GM18498 (cell line): ENCODE measurements at regions not wholly inside any gene's neighbourhood (a gene's known extent, or its start where the extent isn't known, plus 50 kb on each side); places are given as distances from the start of the nearest gene placed in this dataset.
"Not testable (repeated sequence)": the region's sequence is repeated elsewhere in the genome, so short reads cannot be mapped to it uniquely, and the experiment has no call there.

Experiments used
- ATAC-seq: cut with Tn5 transposase; IDR thresholded peaks from one replicate; pipeline ENCODE4 v1.9.1; 2021; ENCODE audit warnings: mild to moderate bottlenecking, moderate library complexity; ENCODE audit not compliant: unreplicated experiment

DNA sequence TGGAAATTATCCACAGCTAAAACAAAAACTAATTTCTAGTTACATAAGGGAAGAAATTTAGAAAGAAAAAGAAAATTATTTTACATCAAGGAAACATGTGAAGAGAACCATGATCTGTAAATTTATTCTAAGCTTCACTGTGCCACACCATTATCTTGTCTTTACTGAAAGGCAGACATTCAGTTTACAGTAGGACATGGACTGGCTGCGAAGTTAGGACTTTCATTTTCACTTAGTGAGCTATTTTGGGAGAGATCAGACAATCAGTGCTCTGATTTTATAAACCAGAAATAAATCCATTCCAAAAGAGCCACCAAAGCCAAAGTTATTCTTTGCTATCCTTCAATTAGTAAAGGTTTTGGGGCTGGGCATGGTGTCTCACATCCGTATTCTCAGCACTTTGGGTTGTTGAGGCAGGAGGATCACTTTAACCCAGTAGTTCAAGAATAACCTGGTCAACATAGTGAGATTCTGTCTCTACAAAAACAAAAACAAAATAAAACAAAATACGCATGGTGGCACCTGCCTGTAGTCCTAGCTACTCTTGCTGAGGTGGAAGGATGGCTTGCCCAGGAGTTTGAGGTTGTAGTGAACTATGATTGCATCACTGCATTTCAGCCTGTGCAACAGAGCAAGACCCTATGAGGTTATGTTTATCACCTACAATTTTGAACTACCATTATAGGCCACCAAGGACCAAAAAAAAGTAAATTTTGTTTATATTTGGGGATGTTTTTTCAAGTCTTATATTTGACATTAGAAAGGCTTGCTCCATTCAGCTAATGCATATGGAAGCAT lies 1084.8 kb upstream of the ATXN7L3B start:
- ATAC-seq = peak; percentile 74

DNA sequence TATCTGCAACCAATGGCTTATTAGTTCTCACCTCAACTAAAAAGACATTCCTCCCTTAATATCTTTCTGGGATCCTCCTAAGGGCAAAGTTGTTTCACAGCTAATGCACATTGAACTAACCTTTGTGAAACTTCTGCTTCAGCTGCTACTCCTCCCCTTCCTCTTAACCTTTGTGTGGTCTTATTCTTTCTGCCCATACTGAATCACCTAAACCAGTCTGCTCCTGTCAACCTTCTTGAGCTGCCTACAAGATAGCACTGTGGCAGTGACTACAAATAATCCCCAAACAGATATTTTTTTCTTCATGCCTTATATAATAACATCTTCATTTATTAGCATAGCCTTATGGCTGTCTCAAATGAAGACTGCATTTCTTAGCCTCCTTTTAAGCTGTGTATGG lies 1077.4 kb upstream of the ATXN7L3B start:
- ATAC-seq = no peak

DNA sequence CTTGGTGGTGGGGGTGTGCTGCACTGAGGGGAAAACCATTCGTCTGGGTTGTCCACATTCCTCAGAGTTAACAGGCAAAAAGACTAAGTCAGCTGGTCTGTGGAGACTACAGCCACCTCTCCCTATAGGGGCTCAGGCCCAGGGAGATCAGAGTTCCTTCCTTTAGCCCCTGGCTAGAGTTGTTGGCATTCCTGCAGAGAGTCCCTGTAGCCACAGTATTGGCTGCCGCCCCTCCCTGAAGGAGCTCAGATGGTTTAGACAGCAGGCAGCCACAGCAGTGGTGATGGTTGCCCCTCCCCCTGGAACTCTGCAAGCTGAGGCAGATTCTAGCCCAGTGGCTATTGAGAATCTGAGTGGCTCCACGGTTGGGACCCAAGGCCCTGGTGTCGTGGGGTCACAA lies 1072.5 kb upstream of the ATXN7L3B start:
- no peak for ATAC-seq

DNA sequence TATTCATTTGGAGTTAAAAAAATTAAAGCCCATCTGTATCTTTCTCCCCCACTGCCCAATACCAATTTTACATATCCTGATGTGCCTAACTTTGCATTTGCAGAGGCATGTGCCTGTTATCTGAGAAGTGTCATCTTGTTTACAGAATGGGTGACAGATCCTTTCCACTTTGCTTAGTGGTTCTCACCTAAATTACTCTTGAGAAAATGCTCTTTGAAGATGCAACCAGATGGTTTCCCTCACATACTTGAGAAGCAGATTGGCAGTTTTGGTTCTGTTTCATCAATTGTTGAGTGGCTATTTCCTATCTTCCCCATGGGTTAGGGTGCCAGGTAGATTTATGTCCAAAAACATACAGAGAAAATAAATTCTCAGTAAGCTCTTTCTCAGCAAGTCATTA lies 1051.4 kb upstream of the ATXN7L3B start:
- no peak for ATAC-seq

DNA sequence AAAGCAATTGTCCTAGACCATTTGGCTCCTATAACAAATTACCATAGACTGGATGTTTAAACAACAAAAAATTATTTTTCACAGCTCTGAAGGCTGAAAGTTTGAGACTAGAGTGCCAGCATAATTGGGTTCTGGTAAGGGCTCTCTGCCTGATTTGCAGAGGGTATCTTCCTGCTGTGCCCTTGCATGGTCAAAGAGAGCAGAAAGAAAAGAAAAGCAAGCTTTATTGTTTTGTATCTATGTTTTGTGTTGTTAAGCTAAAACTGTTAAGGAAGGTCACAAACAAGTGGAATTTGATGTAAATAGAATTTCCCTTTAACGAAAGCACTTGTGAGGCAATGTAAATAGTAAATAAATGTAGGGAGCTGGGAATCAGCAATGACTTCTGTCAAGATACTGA lies 1031.0 kb upstream of the ATXN7L3B start:
- ATAC-seq = no peak

GRCh38 chr12:73514672-73515071 lies 1023.0 kb upstream of the ATXN7L3B start:
- no peak for ATAC-seq

DNA sequence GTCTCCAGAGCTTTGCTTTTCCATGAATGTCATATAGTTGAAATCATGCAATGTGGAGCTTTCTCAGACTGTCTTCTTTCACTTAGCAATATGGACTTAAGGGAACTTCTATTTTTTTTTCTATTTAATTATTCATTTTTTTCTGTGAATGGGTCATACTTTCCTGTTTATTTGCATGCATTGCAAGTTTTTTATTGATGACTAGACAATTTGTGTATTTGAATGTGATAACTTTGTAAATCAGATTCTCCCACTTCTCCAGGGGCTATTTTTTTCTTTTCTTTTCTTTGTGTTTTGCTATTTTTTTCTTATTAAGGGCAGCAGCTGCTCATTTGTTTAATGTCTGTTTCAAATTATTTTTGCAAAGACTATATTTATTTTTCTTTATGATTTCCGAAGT lies 1019.8 kb upstream of the ATXN7L3B start:
- ATAC-seq = no peak

- no peak for ATAC-seq
Measured at GRCh38 chr12:73529231-73529630, 1008.4 kb upstream of the ATXN7L3B start.

- ATAC-seq = no peak
Measured at GRCh38 chr12:73529954-73530353, 1007.7 kb upstream of the ATXN7L3B start.

DNA sequence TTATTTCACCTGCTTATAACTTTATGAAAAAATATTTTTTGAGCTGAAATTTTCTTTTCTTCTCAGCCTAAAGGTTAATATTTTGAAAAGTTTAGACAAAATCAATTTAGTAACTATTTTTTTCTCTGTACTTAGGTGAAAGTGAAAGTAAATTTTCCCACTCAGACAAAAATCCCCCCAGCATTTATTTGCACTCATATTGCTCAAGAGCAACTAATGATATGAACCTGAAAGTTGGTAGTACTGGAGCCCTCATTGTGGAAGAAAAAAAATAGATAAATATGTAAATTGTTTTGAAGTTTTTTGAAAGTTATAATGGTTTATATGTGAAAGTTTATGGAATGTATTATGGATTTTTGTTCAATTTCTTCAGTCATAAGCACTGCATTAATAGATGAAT lies 1005.9 kb upstream of the ATXN7L3B start:
- ATAC-seq = no peak

- no peak for ATAC-seq
Measured at GRCh38 chr12:73547421-73547820, 990.2 kb upstream of the ATXN7L3B start.

GRCh38 chr12:73585136-73585535 lies 952.5 kb upstream of the ATXN7L3B start:
- ATAC-seq = no peak

GRCh38 chr12:73589220-73589619 lies 948.4 kb upstream of the ATXN7L3B start:
- no peak for ATAC-seq

- ATAC-seq = no peak
Measured at GRCh38 chr12:73598626-73599025, 939.0 kb upstream of the ATXN7L3B start.

DNA sequence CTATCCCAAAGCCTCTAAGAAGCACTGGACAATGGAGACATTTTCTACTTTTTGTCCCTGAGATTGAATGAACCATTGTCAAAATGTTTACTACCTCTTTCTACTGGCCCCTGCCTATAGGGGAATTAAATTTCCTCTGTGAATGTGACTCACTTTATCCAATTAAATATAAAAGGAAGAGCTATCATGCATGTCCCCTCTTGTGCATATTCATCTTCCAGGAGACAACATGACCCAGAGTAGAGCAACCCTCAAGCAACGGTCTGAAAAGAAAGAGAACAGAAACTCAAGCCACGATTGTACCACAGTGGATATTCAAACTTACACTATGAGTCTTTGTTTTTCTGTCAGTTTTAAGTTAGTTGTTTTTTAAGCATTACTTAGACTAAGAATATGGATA lies 938.4 kb upstream of the ATXN7L3B start:
- ATAC-seq = no peak

GRCh38 chr12:73605925-73606324 lies 931.7 kb upstream of the ATXN7L3B start:
- ATAC-seq = not testable (repeated sequence)

GRCh38 chr12:73612551-73612950 lies 925.1 kb upstream of the ATXN7L3B start:
- ATAC-seq = no peak

DNA sequence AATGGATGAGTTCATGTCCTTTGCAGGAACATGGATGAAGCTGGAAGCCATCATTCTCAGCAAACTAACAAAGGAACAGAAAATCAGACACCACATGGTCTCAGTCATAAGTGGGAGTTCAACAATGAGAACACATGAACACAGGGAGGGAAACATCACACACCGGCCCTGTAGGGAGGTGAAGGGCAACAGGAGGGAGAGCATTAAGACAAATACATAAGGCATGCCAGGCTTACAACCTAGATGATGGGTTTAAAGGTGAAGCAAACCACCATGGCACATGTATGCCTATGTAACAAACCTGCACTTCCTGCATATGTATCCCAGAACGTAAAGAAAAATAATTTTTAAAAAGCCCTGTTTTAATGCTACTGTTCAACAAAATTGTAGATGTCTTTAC lies 914.2 kb upstream of the ATXN7L3B start:
- ATAC-seq = no peak

DNA sequence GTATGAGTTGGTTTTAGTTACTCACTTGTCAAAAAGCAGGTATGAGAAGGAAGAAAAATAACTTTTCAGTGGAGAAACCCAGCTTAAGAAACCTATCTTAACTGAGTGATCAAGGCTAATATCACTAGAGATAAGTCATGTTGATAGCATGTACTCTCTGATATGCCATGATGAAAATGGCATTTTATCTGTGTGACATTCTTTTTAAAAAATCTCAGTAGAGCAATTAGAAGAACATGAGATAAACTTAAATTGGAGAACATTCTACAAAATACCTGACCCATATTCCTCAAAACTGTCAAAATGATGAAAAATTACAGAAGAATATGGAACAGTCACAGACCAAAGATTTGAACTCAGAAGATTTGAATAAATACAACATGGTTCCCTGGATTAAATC lies 912.4 kb upstream of the ATXN7L3B start:
- no peak for ATAC-seq

- no peak for ATAC-seq
Measured at GRCh38 chr12:73629171-73629570, 908.5 kb upstream of the ATXN7L3B start.

DNA sequence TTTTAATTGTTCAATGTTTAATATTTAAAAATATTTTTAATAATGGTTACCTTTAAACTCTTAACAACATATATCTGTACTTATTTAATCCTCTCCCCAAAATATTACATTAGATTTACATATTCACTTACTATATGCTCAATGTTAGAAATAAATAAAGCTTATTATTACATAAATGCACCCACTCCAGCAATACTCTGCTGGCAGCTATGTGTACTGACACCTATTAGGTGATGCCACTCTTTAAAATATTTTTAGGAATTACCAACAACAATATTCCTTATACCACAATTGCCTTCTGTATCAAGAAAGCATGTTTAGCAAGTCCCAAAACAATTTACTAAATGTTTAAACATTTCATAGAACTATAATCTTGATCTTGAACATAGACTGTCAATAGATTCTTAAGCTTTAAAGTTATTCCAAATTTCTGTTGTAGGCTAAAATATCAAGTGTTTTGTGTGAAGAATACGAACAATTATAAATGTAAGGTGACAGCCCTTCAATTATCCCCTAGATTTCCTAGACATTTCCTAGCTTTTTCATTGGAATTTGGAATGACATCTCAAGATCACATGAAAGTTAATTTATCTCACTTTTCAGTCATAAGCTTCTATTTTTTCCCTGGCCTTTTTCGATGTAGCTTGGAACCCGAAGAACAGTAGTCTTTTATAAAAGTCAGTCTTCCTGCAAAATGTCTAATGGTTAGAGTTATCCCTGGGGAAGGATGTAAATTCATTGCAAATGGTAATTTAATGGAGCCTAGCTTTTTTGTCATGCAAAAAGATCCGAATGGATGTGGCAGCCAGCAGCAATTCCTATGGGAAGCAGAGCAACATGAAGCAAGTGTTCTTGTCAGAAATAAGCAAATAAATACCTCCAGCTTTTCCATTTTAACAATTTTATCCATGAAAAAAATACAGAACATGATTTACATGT lies 907.5 kb upstream of the ATXN7L3B start:
- no peak for ATAC-seq

DNA sequence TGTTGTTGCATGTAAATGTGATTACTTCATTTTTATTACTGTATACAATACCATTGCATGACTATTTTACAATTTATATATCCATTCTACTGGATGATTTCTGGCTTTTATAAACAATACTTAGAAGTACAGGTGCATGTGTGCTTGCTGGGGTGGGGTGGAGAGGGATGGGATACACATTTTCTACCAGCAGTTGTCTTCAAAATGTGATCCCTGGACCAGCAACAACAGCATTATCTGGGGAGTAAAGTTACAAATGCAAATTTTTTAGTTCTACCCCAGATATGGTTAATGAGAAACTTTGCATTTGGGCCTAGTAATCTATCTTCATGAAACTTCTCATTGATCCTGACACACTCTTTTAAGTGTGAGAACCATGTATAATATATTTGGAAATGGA lies 905.4 kb upstream of the ATXN7L3B start:
- no peak for ATAC-seq
